HL-60/S4 treated with retinoic acid at 250 ng/mL for 4 days and 3 days (cell line): ENCODE measurements at regions not wholly inside any gene's neighbourhood (a gene's known extent, or its start where the extent isn't known, plus 50 kb on each side); places are given as distances from the start of the nearest gene placed in this dataset.

Experiments used
- in situ Hi-C: fragments of 300-500 bp; cut with MboI; formaldehyde crosslinking; loops from 2 replicates; pipeline ENCODE4 v1.7.0; 2022; ENCODE audit warnings: low sequenced_read_pairs

DNA sequence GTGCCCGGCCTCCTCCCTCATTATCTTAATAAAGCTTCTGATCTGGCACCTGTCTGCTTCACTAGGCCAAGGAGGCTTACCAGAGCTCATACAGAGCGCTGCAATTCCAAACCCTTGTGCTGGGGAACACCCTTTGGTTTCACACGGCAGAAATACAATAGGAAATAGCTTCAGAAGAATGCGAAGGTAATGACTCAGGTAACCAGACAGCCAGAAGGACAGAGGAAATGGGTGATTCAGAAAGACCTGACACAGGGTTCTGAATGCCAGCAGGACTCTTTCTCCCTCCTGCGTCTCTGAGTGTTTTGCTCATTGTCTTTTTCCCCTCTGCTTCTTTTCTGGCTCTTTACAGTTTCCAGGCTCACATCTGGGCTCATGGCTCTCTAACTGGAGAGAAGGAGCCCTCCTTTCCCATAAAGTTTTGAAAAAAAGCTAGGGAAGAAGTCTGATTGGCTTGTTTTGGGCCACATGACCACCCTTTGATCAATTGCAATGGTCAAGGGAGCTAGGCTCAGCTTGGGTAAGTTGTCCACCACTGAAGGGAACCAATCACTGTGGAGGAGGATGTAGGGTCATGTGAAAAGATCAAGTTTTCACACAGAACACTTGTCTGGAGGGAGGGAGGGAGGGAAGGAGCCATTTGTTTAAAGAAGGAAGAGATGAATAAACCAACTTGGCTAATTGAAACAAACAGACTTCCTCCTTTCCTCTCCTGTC lies 90.5 kb upstream of the UPP2 start:
- in situ Hi-C loops: loop anchor here (25.0 kb wide), 2 partner anchors 524 to 724 kb away; no protein-coding TSS in a partner anchor

DNA sequence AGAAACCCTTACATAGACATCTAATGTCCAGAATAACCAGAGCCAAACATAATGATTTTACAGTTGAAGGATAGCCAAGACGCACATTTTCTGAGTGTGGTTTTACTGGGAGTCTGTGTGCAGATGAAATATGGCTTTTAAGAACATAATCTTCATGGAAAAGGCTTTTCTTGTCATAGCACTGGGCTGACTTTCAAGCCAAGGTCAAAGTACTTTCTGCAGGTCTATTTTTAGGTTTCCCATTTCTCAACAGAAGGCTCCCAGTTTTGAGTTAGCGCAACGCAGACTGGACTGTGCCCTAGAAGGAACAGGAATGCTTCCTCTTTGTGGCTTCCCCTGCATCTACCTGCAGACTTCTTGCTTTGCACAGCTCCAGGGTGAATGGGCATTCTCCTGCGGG lies 92.3 kb upstream of the UPP2 start:
- in situ Hi-C loops: loop anchor here (25.0 kb wide), 2 partner anchors 522 to 722 kb away; no protein-coding TSS in a partner anchor

DNA sequence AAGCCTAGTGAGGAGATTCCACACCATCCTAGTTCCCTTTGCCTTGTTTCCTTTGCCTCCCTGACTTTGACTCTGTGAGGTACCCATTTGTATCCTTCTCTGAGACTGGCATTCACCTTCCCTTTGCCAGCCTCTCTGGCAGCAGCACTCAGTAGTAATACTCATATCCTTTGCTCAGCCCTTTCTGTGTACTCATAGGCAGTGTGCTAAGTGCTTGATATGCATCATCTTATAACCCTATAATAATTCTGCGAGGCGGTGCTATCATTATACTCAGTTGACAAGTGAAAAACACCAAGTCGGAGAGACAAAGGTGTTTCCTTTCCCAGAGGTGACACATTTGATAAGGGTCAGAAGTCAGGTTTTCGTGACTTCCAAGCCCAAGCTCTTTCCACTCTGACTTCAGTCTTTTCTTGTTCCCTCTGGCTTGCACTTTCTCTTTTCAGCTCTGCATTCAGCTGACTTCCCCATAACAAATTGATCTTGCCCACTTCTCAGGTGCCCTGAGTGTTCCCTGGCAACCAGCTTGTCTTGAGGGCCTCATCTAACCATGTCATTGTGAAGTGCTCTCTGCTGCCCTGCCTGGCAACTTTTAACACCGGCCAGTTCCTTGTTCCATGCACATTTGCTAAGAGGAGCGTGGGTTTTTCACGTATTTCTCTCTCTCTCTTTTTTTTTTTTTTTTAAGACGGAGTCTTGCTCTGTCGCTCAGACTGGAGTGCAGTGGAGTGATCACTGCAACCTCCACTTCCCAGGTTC lies 94.5 kb upstream of the UPP2 start:
- in situ Hi-C loops: loop anchor here (25.0 kb wide), 2 partner anchors 520 to 720 kb away; no protein-coding TSS in a partner anchor

DNA sequence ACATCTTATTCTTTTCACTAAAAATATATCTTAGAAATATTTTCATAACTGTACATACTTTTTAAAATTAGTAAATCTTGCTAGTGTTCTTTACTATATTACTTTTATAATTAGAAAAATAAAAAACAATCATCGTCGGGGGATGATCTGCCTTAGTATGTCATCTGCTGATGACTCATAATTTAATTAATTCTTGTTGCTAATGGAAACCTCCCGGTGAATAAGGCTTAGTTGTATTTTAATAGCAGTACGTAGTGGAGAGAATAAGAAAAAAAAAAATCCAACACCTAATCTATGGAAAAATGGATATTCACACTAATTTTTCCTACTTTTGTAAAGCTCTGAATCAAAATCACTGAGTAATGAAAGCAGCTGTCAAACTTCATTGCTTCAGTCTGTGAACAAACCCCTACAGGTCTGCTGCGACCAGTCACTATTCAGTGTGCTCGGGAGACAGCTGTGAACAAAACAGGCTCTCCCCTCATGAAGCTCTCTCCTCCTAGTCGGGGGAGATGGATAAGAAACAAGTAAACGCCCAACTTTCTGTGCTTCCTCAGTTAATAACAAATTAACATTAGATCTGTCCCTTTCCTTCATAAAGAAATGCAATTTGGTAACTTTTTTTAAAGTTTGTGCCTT lies 97.4 kb upstream of the UPP2 start:
- in situ Hi-C loops: loop anchor here (25.0 kb wide), 2 partner anchors 517 to 717 kb away; no protein-coding TSS in a partner anchor

DNA sequence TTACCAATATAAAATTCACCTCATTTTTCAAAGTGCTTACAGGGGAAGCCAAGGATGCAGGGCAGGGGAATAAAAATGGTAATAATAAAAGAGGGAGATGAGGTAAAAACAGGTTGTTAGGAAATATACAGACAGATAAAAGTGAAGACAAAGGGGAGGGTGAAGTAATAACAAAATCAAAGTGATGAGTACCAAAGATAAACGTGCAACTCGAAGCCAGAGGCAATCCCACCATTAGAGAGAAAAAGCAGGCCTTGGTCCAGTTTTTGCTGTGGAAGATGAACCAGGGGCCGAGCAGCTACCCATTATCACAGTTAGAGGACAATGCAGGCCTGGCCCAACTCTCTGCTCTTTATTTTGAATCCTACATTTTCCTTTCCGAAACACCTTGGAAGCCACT lies 99.6 kb upstream of the UPP2 start:
- in situ Hi-C loops: loop anchor here (25.0 kb wide), 2 partner anchors 515 to 715 kb away; no protein-coding TSS in a partner anchor

DNA sequence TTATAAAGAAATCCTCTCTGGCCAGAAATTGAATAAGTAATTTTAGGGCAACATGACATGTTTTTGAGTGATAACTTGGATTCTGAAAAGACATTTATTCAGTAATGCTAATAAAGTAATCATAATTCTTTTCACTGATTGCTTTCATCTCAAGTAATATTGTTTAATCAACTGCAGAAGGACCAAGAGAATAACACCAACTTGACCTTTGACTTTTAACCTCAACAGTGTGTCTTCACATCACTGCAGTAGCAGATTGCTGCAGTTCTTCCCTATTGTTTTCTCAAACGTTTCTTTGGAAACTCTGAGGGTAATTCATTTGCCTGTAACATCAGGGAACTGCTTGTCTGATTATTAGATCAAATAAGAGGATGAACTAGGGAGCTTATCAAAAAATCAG lies 104.9 kb upstream of the UPP2 start:
- in situ Hi-C loops: no loop called here

DNA sequence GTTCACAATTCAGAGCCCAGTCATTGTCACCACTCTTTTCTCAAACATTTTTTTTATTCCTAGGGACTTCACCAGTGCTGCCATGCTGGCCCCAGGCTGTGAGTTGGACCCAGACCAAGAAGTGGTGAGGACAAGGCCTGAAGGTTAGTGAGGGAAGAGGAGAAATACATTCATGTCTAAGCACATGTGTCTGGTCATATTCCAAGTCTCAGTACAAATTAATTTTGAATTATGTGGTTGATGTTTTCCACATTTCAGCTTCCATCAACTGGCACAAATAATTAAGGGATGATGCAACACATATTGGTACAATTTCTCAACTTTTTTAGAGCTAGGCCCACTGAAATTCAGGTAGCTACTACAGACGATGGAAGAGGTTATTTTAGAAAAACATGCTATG lies 106.6 kb upstream of the UPP2 start:
- in situ Hi-C loops: no loop called here

DNA sequence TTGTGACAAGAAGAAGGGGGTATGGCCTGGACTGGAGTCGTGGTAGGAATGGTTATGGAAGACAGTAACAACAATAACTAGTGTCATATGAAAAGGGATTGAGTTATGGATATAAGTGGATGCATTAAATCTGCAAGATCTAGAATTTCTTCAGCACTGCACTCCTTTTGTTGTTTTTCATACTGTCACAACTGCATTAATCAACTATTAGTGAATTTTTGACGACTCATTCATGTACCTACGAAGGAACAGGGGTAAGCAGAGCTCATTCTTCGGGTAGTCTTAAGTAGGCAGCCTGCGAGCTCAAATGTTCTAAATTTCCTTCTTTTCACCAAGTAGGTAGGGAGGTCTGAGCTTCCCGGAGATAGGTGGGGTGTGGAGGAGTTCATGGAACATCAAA lies 109.7 kb upstream of the UPP2 start:
- in situ Hi-C loops: no loop called here

DNA sequence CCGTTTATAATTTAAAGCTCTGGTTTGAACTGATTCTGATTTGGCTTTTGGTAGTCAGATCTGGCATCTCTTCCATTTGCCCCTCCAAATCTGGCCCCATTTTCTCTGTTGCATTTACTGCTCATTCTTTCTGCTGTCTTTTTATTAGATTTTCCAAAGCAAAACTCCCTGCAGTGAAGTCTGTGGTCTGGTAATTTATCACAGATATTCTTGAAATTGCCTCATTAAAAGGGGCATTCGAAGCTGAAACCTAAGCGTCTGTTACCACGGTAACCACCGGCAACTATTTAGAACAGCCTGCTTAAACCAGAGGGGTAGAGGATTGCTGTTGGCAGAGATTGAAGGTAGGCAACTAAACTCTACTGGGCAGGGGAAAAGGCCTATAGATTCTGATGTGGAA lies 111.5 kb upstream of the UPP2 start:
- in situ Hi-C loops: no loop called here

DNA sequence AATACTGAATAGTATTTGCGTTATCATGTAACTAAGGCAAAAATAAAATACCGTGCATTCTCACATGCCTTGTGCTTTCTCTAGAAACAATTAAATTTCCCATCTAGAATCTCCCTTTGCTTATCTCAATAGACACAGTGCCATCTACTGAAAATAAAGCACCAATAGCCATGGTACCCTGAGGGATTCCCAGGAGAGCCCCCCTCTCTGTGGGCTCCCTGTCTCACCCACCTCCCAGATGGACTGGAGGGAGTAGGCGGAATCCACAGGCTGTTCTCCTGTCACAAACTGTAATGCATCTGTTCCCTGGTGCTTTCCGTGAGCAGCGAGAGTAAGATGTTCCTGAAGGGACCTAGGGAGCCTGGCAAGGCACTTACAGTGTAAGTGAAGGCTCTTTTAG lies 112.4 kb upstream of the UPP2 start:
- in situ Hi-C loops: no loop called here

DNA sequence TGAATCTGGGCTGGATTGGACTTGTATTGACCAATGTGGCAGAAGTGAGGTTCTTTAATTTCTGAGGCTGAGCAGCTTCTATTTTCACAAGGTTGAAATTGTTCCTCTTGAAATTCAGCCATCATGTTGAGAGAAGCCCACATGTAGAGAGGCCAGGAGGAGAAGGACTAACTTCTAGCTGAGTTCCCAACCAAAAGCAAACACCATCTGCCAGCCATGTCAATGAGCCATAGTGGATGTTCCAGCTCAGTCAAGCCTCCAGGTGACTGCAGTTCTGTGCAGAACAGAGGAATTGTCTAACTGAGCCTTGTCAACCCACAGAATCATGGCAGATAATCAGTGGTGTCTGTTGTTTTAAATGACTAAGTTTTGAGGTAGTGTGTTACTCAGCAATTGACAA lies 110.6 kb upstream of the ACVR1 start:
- in situ Hi-C loops: no loop called here

DNA sequence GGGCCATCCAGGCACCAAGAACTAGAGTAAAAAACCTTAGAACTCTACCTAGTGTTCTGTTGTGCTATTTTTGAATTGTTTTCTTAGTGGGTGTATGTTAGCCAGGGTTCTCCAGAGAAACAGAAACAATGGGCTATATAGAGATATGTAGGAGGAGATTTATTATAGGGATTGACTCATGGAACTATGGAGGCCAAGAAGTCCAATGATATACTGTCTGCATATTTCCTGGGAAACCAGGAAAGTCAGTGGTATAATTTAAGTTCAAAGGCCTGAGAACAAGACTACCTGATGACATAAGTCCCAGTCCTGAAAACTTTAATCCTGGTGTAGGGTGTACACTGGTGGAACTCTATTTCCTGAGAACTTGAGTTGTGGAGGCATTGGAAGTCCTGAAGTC lies 108.7 kb upstream of the ACVR1 start:
- in situ Hi-C loops: no loop called here

DNA sequence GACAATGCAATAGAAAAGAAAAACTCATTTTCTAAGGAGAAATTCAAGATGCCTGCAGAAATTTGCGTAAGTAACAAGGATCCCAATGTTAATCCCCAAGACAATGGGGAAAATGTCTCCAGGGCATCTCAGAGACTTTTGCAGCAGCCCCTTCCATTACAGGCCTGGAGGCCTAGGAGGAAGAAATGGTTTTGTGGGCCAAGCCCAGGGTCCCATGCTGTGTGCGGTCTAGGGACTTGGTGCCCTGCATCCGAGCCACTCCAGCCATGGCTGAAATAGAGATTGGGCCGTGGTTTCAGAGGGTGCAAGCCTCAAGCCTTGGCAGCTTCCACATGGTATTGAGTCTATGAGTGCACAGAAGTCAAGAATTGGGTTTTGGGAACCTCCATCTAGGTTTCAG lies 103.9 kb upstream of the ACVR1 start:
- in situ Hi-C loops: no loop called here

DNA sequence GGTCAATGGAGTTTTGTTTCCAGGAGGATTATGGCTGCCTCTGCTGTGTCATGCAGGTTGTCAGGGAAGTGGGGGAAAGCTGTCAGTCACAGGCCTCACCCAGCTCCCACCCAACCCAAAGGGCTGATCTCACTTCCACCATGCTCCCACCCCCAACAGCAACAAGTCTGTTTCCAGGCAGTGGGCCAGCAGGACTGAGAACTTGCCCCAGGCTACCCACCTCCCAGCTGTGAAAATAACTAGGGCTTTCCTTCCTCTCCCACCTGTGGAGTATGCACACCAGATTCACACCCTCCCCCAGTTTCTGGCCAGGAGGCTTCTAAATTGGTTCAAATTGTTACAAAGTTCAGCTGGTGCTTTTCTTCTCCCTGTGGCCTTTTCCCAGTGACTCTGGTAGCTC lies 95.6 kb upstream of the ACVR1 start:
- in situ Hi-C loops: no loop called here

DNA sequence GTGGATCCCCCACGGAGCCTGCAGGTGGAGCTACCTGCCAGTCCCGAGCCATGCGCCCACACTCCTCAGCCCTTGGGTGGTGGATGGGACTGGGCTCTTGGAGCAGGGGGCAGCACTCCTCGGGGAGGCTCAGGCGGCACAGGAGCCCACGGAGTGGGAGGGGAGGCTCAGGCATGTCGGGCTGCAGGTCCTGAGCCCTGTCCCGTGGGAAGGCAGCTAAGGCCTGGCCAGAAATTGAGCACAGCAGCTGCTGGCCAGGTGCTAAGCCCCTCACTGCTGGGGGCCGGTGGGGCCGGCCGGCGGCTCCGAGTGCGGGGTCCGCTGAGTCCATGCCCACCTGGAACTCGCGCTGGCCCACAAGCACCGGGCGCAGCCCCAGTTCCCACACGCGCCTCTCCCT lies 91.7 kb upstream of the ACVR1 start:
- in situ Hi-C loops: no loop called here

DNA sequence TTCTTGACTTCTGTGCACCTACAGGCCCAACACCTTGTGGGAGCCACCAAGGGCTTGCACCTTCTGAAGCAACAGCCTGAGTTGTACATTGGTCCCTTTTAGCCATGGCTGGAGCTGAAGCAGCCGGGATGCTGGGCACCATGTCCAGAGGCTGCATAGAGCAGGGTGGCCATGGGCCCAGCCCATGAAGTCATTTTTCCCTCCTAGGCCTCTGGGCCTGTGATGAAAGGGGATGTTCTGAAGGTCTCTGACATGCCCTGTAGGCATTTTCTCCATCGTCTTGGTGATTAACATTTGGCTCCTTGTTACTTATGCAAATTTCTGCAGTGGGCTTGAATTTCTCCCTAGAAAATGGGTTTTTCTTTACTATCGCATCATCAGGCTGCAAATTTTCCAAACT lies 83.1 kb upstream of the ACVR1 start:
- in situ Hi-C loops: no loop called here

DNA sequence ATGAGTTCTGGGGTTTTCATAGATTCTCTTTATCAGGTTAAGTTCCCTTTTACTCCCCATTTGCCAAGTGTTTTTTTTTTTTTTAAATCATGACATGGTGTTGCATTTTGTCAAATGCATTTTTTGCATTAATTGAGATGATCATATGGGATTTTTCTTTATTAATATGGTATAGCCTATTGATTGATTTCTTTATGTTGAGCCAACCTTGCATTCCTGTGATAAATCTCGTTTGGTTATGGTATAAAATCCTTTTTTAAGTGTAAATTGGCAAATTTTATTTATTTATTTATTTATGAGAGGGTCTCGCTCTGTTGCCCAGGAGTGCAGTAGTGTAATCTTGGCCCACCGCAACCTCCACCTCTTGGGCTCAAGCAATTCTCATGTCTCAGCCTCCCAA lies 81.5 kb upstream of the ACVR1 start:
- in situ Hi-C loops: no loop called here

DNA sequence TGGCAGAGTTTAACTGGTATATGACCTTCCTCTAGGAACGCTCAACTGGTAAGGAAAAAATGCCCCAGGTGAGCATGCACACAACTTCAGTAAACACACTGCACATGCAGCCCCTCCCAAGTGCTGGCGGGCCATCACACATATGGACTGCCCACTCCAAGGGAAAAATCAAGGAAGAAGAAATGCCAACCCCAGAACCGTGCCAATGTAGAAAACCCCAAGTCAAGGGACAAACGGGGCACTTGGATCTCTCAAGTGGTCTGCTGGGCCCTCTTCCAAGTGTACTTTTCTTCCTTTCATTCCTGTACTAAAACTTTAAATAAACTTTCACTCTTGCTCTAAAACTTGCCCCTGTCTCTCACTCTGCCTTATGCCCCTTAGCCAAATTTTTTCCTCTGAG lies 76.4 kb upstream of the ACVR1 start:
- in situ Hi-C loops: no loop called here

DNA sequence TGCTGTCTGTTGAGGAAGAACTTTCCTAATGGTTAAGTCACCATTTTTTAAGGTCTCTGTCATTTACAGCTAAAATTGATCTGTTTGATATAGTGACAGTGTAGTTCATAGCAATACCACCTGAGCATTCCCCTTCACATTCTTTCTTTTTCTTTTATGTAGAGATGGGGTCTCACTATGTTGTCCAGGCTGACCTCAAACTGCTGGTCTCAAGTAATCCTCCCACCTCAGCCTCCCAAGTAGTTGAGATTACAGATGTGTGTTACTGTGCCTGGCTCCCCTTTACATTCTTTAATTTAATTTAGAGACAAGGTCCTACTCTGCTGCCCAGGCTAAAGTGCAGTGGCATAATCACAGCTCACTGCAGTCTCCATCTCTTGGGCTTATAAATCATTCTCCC lies 72.7 kb upstream of the ACVR1 start:
- in situ Hi-C loops: no loop called here

DNA sequence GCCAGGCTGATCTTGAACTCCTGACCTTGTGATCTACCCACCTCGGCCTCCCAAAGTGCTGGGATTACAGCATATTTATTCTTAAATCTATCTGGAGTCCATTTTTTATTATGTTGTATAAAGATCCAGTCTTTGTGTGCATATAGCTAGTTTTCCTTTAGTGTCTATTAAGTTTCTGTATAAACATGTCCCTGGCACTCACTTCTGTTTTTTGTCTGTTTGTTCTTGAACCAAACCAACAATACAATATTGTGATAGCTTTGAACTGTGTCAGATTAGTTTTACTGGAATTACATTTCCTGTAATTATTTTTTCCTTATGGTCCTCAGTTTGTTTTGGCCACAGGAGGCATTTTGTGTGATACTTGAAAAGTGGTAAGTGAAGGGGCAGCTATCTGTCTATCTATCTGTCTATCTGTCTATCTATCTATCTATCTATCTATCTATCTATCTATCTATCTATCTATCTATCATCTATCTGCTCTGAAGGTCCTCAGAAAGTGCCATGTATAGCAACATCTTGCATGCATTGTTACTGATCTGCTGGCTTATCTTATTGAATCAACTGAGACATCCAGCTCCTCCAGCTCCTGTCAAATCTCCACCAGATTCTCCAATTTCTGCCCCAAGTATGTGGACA lies 70.9 kb upstream of the ACVR1 start:
- in situ Hi-C loops: no loop called here

DNA sequence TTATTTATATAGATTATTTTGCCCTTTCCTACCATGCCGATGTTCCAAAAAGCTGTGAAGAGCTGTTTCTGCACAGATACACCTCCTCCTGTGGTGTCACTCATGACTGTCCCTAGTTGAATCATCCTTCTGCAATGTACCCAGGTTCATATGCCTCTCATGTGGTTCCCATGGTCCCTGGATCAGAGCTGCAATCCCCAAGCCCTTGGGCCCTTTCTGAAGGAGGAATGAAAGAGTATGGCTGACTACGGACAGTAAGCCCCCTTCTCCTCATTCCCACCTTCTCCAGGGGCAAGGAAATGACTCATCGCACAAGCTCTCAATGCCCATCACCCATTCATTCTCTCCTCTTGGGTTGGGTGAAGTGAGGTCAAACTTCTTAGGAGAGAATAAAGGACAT lies 63.9 kb upstream of the ACVR1 start:
- in situ Hi-C loops: no loop called here
